Fibroblast of villous mesenchyme (primary cell): ENCODE measurements at regions not wholly inside any gene's neighbourhood (a gene's known extent, or its start where the extent isn't known, plus 50 kb on each side); places are given as distances from the start of the nearest gene placed in this dataset.
A peak's percentile ranks its signal among the peaks of the same experiment; 100 is the strongest.

Experiments
- DNase-seq: peaks from one replicate; pipeline ENCODE4 v3.0.0-alpha.2; 2010; ENCODE audit warnings: low read depth
- H3K4me3 ChIP-seq: 2 replicates; pipeline ENCODE4 v1.5.1; 2011; ENCODE audit warnings: low read depth, mild to moderate bottlenecking, low read length
- CTCF ChIP-seq: IDR thresholded peaks from 2 replicates; pipeline ENCODE4 v1.5.1; 2012; ENCODE audit warnings: low read depth, mild to moderate bottlenecking, low read length; ENCODE audit not compliant: insufficient read depth

- DNase-seq = no peak
- TF ChIP-seq CTCF = no peak
- no peak overlapping the region for H3K4me3 ChIP-seq
These were observed 101.7 kb upstream of the PRR16 start for GRCh38 chr5:120362426-120362825.

- no peak for TF ChIP-seq CTCF
- DNase-seq = peak; percentile 42
- H3K4me3 ChIP-seq = no peak overlapping the region
These were observed 98.2 kb upstream of the PRR16 start for GRCh38 chr5:120365656-120366446.

GRCh38 chr5:120367896-120368634, 96.0 kb upstream of the PRR16 start:
- TF ChIP-seq CTCF = no peak
- H3K4me3 ChIP-seq = no peak overlapping the region
- DNase-seq = no peak

- TF ChIP-seq CTCF = no peak
- H3K4me3 ChIP-seq = no peak overlapping the region
- DNase-seq = no peak
These were observed 95.0 kb upstream of the PRR16 start for GRCh38 chr5:120368923-120369715.

GRCh38 chr5:120372899-120373298, 91.2 kb upstream of the PRR16 start:
- no peak for DNase-seq
- no peak overlapping the region for H3K4me3 ChIP-seq
- TF ChIP-seq CTCF = no peak

- TF ChIP-seq CTCF = no peak
- H3K4me3 ChIP-seq = no peak overlapping the region
- peak; percentile 51 for DNase-seq
These were observed 88.9 kb upstream of the PRR16 start for GRCh38 chr5:120375248-120375647.
